NCI-H2227 treated with DMSO at 0.1 percent for 48 hours (cell line): ENCODE measurements at regions not wholly inside any gene's neighbourhood (a gene's known extent, or its start where the extent isn't known, plus 50 kb on each side); places are given as distances from the start of the nearest gene placed in this dataset.
"Not testable (repeated sequence)": the region's sequence is repeated elsewhere in the genome, so short reads cannot be mapped to it uniquely, and the experiment has no call there.

Experiments
- DNase-seq: peaks from one replicate; lab custom pipeline; 2025; lab: John Stamatoyannopoulos, UW

DNA sequence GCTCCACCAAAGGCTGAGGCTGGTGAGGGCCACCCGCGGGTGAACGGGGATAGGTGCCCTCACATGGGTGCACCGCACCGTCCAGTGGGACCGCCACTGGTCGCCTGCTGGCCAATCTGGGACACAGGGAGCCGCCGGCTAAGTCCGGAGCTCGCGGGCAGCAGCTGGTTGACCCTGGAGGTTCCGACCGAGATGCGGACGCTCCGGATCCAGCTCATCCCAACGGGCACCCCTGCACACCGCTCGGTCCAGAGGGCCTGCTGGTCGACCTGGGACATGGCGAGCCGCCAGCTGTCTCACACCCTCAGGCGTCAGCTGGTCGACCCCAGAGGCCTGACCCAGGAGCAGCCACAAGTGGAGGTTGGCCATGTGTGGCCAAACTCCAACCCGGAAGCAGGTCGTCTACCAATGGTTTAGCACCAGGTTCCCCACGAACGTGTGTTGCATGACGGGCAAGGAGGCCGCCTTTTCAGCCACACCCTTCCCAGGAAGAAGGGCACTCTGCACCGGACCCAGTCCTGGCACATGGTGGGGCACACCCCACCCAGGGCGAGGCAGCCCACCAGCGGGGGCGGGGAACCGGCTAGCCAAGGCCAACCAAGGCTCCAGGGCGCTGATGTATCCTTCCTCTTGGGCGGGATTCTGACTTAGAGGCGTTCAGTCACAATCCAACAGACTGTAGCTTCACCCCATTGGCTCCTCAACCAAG lies 746.0 kb upstream of the DEFB115 start:
- no peak for DNase-seq

- DNase-seq, result no peak
Measured at GRCh38 chr20:30513050-30513628, 744.3 kb upstream of the DEFB115 start.

- DNase-seq, result not testable (repeated sequence)
Measured at GRCh38 chr20:30515915-30516314, 741.5 kb upstream of the DEFB115 start.

DNA sequence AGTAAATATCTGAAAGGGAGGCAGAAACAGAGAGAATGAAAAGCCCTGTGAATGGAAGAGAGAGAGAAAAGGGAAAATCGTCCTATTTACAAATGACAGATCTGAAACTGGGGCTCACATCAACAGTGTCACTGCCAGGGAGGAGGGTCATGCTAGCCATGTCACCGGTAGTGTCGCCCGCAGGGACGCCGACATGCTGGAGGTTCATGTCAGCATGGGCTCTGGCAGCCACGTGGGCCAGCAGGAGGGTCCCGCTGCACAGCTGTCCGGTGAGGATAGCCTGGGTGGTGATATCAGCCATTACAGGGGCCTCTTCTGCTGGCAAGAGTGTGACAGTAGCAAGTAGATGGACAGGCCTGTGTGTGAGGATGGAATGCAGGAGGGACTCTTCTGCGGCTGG lies 738.6 kb upstream of the DEFB115 start:
- DNase-seq, result not testable (repeated sequence)

- not testable (repeated sequence) for DNase-seq
Measured at GRCh38 chr20:30521686-30522415, 735.6 kb upstream of the DEFB115 start.

DNA sequence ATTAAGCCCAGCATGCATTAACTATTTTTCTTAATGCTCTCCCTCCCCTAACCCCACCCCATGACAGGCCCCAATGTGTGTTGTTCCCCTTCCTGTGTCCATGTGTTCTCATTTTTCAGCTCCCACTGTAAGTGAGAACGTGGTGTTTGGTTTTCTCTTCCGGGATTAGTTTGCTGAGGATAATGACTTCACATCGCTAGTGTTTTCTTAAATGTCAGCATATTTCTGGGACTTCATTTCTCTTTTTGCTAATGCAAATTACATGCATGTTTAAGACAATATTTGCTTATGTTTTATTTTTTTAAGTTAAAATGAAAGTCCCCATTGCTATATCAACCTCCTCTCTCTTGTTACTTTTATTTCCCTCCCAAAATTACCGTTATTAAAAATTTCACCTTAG lies 733.3 kb upstream of the DEFB115 start:
- not testable (repeated sequence) for DNase-seq

DNA sequence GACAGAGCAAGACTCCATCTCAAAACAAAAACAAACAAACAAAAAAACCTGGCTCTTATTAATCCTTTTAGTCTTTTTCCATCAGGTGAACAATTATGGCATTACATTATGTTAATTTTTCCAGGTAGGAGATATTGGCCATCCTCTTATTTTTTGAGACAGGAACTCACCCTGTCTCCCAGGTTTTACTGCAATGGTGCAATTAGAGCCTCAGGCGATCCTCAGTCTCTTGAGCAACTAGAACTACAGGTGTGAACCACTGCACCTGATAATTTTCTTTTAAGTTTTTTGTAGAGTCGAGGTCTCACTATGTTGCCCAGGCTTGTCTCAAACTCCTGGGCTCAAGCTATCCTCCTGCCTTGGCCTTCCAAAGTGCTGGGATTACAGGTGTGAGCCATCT lies 732.7 kb upstream of the DEFB115 start:
- not testable (repeated sequence) for DNase-seq

- not testable (repeated sequence) for DNase-seq
Measured at GRCh38 chr20:30533653-30534052, 723.8 kb upstream of the DEFB115 start.

GRCh38 chr20:30537459-30537858 lies 720.0 kb upstream of the DEFB115 start:
- peak; percentile 54 for DNase-seq

GRCh38 chr20:30540330-30541069 lies 717.0 kb upstream of the DEFB115 start:
- not testable (repeated sequence) for DNase-seq

GRCh38 chr20:30551236-30551635 lies 706.2 kb upstream of the DEFB115 start:
- DNase-seq, result not testable (repeated sequence)

DNA sequence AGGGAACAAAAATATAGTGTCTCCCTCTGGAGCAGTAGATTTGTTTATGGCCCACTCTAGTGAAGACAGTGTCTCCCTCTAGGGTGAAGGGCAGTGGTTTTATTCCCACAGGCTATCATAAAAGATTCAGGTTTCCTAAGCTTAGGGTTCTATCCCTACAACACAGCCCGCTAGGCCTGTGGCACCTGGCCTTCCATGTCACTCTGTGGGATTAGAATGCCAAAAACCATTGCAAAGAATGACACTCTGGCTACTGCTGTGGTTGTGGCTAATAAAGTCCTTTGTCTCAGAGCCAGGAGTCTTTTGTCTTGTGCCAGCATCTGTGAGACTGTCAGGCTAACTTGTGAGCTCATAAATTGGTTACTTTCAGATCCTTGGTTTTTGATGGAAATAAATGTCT lies 700.7 kb upstream of the DEFB115 start:
- not testable (repeated sequence) for DNase-seq

DNA sequence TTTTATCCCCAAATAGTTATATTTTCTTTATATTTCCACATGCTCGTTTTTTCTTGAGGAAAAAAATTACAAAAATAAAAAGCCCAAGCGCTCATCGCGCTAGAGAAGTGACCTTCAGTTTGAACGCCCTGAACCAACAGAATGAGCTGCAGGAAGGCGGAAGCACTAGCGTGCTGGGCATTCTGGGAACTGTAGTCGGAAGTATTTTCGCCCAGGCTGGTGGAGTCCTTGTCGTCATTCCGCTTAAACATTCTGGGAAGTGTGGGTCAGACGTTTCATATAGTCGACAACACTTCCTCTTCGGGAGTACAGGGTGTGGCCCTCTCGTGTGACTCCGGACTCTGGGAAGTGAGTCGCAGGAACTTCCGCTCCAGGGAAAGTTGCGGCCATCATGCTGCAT lies 692.4 kb upstream of the DEFB115 start:
- DNase-seq, result peak; percentile 26

- DNase-seq, result not testable (repeated sequence)
Measured at GRCh38 chr20:30569867-30570266, 687.6 kb upstream of the DEFB115 start.

GRCh38 chr20:30570622-30571021 lies 686.8 kb upstream of the DEFB115 start:
- DNase-seq, result not testable (repeated sequence)

DNA sequence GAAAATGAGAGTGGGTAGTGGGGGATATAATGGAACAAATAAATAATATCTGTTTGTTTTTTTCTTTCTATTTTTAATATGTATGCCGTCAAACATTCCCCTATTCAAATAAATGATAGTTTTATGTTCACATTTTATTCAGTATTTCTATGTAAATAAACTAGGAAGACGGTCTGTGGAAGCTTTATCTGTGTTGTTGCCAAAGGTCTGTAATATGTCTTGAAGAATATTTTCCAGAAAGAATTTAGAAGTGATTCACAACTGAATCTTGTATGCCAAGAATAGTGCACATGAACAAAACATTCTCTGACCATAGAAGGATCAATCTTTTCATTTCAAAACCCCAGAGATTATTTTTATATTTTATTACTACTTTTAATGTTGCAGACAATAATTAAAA lies 683.1 kb upstream of the DEFB115 start:
- DNase-seq, result not testable (repeated sequence)

- not testable (repeated sequence) for DNase-seq
Measured at GRCh38 chr20:30579069-30579468, 678.4 kb upstream of the DEFB115 start.

- DNase-seq, result peak; percentile 62
Measured at GRCh38 chr20:30579824-30580438, 677.5 kb upstream of the DEFB115 start.

GRCh38 chr20:30581839-30582238 lies 675.6 kb upstream of the DEFB115 start:
- not testable (repeated sequence) for DNase-seq

DNA sequence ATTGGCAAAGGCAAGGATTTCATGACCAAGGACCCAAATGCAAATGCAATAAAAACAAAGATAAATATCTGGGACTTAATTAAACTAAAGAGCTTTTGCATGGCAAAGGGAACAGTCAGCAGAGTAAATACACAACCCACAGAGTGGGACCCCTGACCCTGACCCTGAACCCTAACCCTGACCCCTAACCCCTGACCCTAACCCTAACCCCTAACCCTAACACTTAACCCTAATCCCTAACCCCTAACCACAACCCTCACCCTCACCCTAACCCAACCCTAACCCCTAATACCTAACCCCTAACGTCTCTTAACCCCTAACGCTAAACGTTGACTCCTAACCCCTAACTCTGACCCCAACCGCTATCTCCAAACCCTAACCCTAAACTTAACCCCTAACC lies 673.1 kb upstream of the DEFB115 start:
- not testable (repeated sequence) for DNase-seq

DNA sequence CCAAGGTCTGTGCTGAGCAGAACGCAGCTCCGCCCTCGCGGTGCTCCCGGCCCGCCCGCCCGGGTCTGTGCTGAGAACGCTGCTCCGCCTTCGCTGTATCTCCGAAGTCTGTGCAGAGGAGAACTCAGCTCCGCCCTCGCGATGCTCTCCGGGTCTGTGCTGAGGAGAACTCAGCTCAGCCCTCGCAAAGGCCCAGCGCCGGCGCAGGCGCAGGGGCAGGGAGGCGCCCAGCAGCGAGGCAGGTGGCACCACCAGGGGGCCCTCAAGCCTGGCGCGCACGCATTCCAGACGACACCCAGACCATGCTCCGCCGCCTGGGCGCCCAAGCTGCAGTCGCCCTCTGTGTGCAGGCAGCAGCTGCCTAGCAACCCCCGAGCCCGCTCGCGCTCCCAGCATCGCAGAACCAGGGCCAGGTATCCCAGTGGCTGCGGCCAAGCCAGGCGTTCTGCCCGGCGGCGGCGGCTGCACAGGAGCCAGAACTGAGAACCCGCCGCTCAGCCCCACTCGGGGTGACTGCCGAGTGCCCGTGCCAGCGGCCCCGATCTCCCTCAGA lies 672.1 kb upstream of the DEFB115 start:
- peak; percentile 32 for DNase-seq
